OCI-LY1 (cell line): ENCODE measurements at regions not wholly inside any gene's neighbourhood (a gene's known extent, or its start where the extent isn't known, plus 50 kb on each side); places are given as distances from the start of the nearest gene placed in this dataset.

Source experiments
- H2AFZ ChIP-seq: fragments of 200-600 bp; sonication (generic), shearing (Covaris generic); 2 replicates; pipeline ENCODE4 v1.6.0; 2014; ENCODE audit warnings: antibody characterized with exemption, mild to moderate bottlenecking, low read length
- H3F3A ChIP-seq: fragments of 200-600 bp; sonication (generic), shearing (Covaris generic); 2 replicates; pipeline ENCODE4 v1.6.0; 2014; ENCODE audit warnings: mild to moderate bottlenecking, antibody characterized with exemption, low read length, moderate library complexity; ENCODE audit not compliant: insufficient read depth
- H3K27ac ChIP-seq: fragments of 200-600 bp; sonication (generic); 2 replicates; pipeline ENCODE4 v1.5.1; 2014; ENCODE audit warnings: low read length, mixed run types, mild to moderate bottlenecking, low read depth; ENCODE audit not compliant: poor library complexity, severe bottlenecking
- H3K27me3 ChIP-seq: fragments of 200-600 bp; sonication (generic); 2 replicates; pipeline ENCODE4 v1.6.0; 2014; ENCODE audit warnings: antibody characterized with exemption, mild to moderate bottlenecking, low read length, moderate library complexity; ENCODE audit not compliant: insufficient read depth
- H3K36me3 ChIP-seq: fragments of 200-600 bp; sonication (generic); 2 replicates; pipeline ENCODE4 v1.6.1; 2014; ENCODE audit warnings: mild to moderate bottlenecking, antibody characterized with exemption, low read length, moderate library complexity, mixed read lengths; ENCODE audit not compliant: insufficient read depth
- H3K4me1 ChIP-seq: fragments of 200-600 bp; sonication (generic); 2 replicates; pipeline ENCODE4 v1.5.1; 2014; ENCODE audit warnings: mild to moderate bottlenecking, low read length, moderate library complexity; ENCODE audit not compliant: insufficient read depth, severe bottlenecking
- H3K4me2 ChIP-seq: fragments of 200-600 bp; sonication (generic), shearing (Covaris generic); 2 replicates; pipeline ENCODE4 v1.6.1; 2014; ENCODE audit warnings: low read length
- H3K4me3 ChIP-seq: fragments of 200-600 bp; sonication (generic); 2 replicates; pipeline ENCODE4 v1.5.1; 2014; ENCODE audit warnings: low read length, low read depth, mild to moderate bottlenecking, mixed read lengths; ENCODE audit not compliant: poor library complexity, severe bottlenecking
- H3K79me2 ChIP-seq: fragments of 200-600 bp; shearing (Covaris generic); 2 replicates; pipeline ENCODE4 v1.6.1; 2016; ENCODE audit warnings: mixed run types, low read length, mixed read lengths; ENCODE audit not compliant: insufficient read depth
- H3K9ac ChIP-seq: fragments of 200-600 bp; sonication (generic), shearing (Covaris generic); 2 replicates; pipeline ENCODE4 v1.6.1; 2014; ENCODE audit warnings: mild to moderate bottlenecking, low read length, mixed read lengths
- H3K9me2 ChIP-seq: fragments of 200-600 bp; sonication (generic), shearing (Covaris generic); 2 replicates; pipeline ENCODE4 v1.6.1; 2014; ENCODE audit warnings: low read depth, mild to moderate bottlenecking, low read length, mixed read lengths
- H3K9me3 ChIP-seq: fragments of 200-600 bp; shearing (Covaris generic); 2 replicates; pipeline ENCODE4 v1.6.1; 2014; ENCODE audit warnings: low read length, mixed read lengths
- H4K20me1 ChIP-seq: fragments of 200-600 bp; sonication (generic), shearing (Covaris generic); 2 replicates; pipeline ENCODE4 v1.6.0; 2016; ENCODE audit warnings: mild to moderate bottlenecking, low read length; ENCODE audit not compliant: insufficient read depth
- EZH2 ChIP-seq: fragments of 200-600 bp; sonication (generic), shearing (Covaris generic); IDR thresholded peaks from 2 replicates; pipeline ENCODE4 v1.8.0; 2017; ENCODE audit warnings: borderline replicate concordance, mixed run types, mild to moderate bottlenecking, antibody characterized with exemption, low read length, moderate library complexity, mixed read lengths
- TF ChIP-seq, protein P1 (sequence below): fragments of 200-600 bp; sonication (generic), shearing (Covaris generic); IDR thresholded peaks from 2 replicates; pipeline ENCODE4 v1.5.1; 2017; ENCODE audit warnings: mild to moderate bottlenecking, antibody characterized with exemption, low read length, moderate library complexity, mixed read lengths

GRCh38 chr3:81891055-81891895, 129.8 kb upstream of the GBE1 start:
- no peak overlapping the region for H2AFZ ChIP-seq
- H3K27ac ChIP-seq = no peak overlapping the region
- TF ChIP-seq, protein P1, sequence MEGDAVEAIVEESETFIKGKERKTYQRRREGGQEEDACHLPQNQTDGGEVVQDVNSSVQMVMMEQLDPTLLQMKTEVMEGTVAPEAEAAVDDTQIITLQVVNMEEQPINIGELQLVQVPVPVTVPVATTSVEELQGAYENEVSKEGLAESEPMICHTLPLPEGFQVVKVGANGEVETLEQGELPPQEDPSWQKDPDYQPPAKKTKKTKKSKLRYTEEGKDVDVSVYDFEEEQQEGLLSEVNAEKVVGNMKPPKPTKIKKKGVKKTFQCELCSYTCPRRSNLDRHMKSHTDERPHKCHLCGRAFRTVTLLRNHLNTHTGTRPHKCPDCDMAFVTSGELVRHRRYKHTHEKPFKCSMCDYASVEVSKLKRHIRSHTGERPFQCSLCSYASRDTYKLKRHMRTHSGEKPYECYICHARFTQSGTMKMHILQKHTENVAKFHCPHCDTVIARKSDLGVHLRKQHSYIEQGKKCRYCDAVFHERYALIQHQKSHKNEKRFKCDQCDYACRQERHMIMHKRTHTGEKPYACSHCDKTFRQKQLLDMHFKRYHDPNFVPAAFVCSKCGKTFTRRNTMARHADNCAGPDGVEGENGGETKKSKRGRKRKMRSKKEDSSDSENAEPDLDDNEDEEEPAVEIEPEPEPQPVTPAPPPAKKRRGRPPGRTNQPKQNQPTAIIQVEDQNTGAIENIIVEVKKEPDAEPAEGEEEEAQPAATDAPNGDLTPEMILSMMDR = no peak
- TF ChIP-seq EZH2 = no peak
- no peak overlapping the region for H3K4me2 ChIP-seq
- H4K20me1 ChIP-seq = no peaks in the 10 kb centered on the region
- H3K79me2 ChIP-seq = no peaks in the 10 kb centered on the region
- H3K4me1 ChIP-seq = no peaks in the 10 kb centered on the region
- H3K9me2 ChIP-seq = no peaks in the 10 kb centered on the region
- no peaks in the 10 kb centered on the region for H3K27me3 ChIP-seq
- no peak overlapping the region for H3K4me3 ChIP-seq
- H3K9ac ChIP-seq = no peak overlapping the region
- H3F3A ChIP-seq = no peaks in the 10 kb centered on the region
- H3K9me3 ChIP-seq = no peaks in the 10 kb centered on the region
- no peaks in the 10 kb centered on the region for H3K36me3 ChIP-seq

DNA sequence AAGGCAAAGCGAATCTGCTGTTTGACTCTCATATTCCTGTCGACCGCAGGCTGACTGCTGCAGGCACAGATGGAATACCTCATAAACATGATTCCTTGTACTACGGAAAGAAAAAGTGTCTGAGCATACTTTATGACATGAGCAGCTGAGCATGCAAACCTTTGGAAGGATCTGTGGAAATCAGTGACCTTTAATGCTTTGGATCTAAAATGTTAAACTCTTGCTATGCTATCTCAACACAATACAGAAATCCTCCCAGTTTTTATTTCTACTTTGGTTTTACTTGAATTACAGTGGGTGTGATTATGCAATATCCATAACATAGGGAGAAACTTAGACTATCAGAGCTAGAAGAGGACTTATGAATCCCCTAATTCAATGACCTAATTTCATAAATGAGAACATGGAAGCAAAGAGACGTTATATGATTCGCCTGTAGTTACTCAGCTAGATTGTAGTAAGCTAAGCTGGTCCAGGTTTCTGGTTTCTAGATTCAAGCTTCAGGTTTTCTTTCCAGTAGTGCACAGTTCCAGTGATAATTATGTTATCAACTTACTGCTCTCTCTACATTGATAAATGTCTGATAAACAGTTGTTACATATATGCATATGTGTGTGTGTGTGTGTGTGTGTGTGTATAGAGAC, 127.6 kb upstream of the GBE1 start:
- Histone ChIP-seq H4K20me1 (no peaks in the 10 kb centered on the region), H3K4me3 (no peak overlapping the region), H3K27me3 (no peaks in the 10 kb centered on the region), H3K36me3 (no peaks in the 10 kb centered on the region), H3K4me2 (no peak overlapping the region), H3K9me3 (no peaks in the 10 kb centered on the region), H3K79me2 (no peaks in the 10 kb centered on the region), H2AFZ (no peak overlapping the region), H3K9me2 (no peaks in the 10 kb centered on the region), H3F3A (no peaks in the 10 kb centered on the region), H3K4me1 (no peaks in the 10 kb centered on the region), H3K27ac (no peak overlapping the region), H3K9ac (no peak overlapping the region)
- TF ChIP-seq EZH2 = no peak
- TF ChIP-seq, protein P1 = no peak

- Histone ChIP-seq H3K27ac (no peak overlapping the region), H3K4me2 (no peak overlapping the region), H3K4me3 (no peak overlapping the region), H3K36me3 (no peaks in the 10 kb centered on the region), H3K79me2 (no peaks in the 10 kb centered on the region), H2AFZ (no peak overlapping the region), H3K9me2 (no peaks in the 10 kb centered on the region), H3K27me3 (no peaks in the 10 kb centered on the region), H3K9ac (no peak overlapping the region), H3K4me1 (no peaks in the 10 kb centered on the region), H3F3A (no peaks in the 10 kb centered on the region), H4K20me1 (no peaks in the 10 kb centered on the region), H3K9me3 (no peaks in the 10 kb centered on the region)
- TF ChIP-seq EZH2 = no peak
- TF ChIP-seq, protein P1 = no peak
Observed at GRCh38 chr3:81887448-81887847, 126.0 kb upstream of the GBE1 start.
